ENCODE measurements at regions not wholly inside any gene's neighbourhood (a gene's known extent, or its start where the extent isn't known, plus 50 kb on each side); places are given as distances from the start of the nearest gene placed in this dataset.

- no peak overlapping the region for H2BK5ac ChIP-seq (ENCODE audit: low read depth, low read length, poor library complexity, severe bottlenecking)
- H3K9ac ChIP-seq (ENCODE audit: low read length) = no peak overlapping the region
- no peak overlapping the region for H2BK120ac ChIP-seq (ENCODE audit: low read depth, low read length)
- peak overlapping the region in 1 of 2 experiments; percentile 35 for H3K4ac ChIP-seq (ENCODE audit: low read depth in 1 of 2, low read length in 2 of 2)
- H3K14ac ChIP-seq (ENCODE audit: low read length in 2 of 2) = no peak overlapping the region
- H3K4me1 ChIP-seq (ENCODE audit: control insufficient read depth, insufficient read depth, low read depth, low read length) = no peaks in the 10 kb centered on the region
- no peak overlapping the region for H2BK15ac ChIP-seq (ENCODE audit: low read depth, poor library complexity, severe bottlenecking)
- H3K23ac ChIP-seq (ENCODE audit: low read length in 2 of 2) = no peak overlapping the region
- no CpG with 5 or more reads among the region's 2 CpGs for WGBS
- peak overlapping the region; percentile 69 to 81 for H3K18ac ChIP-seq (ENCODE audit: low read depth in 1 of 2, low read length in 2 of 2)
- no peak for DNase-seq
- peaks cover 9% of the 10 kb centered on the region for H3K9me3 ChIP-seq (ENCODE audit: control insufficient read depth, low read length)
- no peak overlapping the region for H3K4me2 ChIP-seq (ENCODE audit: low read length, poor library complexity, severe bottlenecking)
- no peaks in the 10 kb centered on the region for H3K27me3 ChIP-seq (ENCODE audit: control insufficient read depth in 1 of 2, insufficient read depth in 1 of 2, low read length in 2 of 2)
- H4K8ac ChIP-seq (ENCODE audit: low read length) = no peak overlapping the region
- no peak overlapping the region for H3K4me3 ChIP-seq (ENCODE audit: insufficient read depth in 1 of 2, low read depth in 1 of 2, low read length in 2 of 2)
- H2AFZ ChIP-seq (ENCODE audit: low read depth, low read length) = no peak overlapping the region
- no peak overlapping the region for H2AK5ac ChIP-seq (ENCODE audit: low read length, severe bottlenecking)
- peak overlapping the region in 1 of 2 experiments; percentile 10 for H2BK12ac ChIP-seq (ENCODE audit: low read length in 2 of 2)
- no peak overlapping the region for H3K27ac ChIP-seq (ENCODE audit: low read length, poor library complexity, severe bottlenecking)
- no peaks in the 10 kb centered on the region for H3K79me1 ChIP-seq (replicated peaks; ENCODE audit: low read length, poor library complexity, severe bottlenecking)
- H4K91ac ChIP-seq (ENCODE audit: low read length) = no peak overlapping the region
- H3K36me3 ChIP-seq (ENCODE audit: control insufficient read depth in 1 of 2, insufficient read depth in 2 of 2, low read depth in 1 of 2, low read length in 2 of 2) = no peaks in the 10 kb centered on the region
These were observed 163.0 kb downstream of the IRS1 start for GRCh38 chr2:226636586-226636985.

- Histone ChIP-seq H2BK5ac (ENCODE audit: low read depth, low read length, poor library complexity, severe bottlenecking) (no peak overlapping the region), H2AFZ (ENCODE audit: low read depth, low read length) (no peak overlapping the region), H3K9me3 (ENCODE audit: control insufficient read depth, low read length) (peaks cover 5% of the 10 kb centered on the region), H3K36me3 (ENCODE audit: control insufficient read depth in 1 of 2, insufficient read depth in 2 of 2, low read depth in 1 of 2, low read length in 2 of 2) (no peaks in the 10 kb centered on the region), H3K4me1 (ENCODE audit: control insufficient read depth, insufficient read depth, low read depth, low read length) (no peaks in the 10 kb centered on the region), H4K91ac (ENCODE audit: low read length) (no peak overlapping the region), H2BK12ac (ENCODE audit: low read length in 2 of 2) (no peak overlapping the region), H3K27me3 (ENCODE audit: control insufficient read depth in 1 of 2, insufficient read depth in 1 of 2, low read length in 2 of 2) (no peaks in the 10 kb centered on the region), H3K23ac (ENCODE audit: low read length in 2 of 2) (no peak overlapping the region), H3K4me3 (ENCODE audit: insufficient read depth in 1 of 2, low read depth in 1 of 2, low read length in 2 of 2) (no peak overlapping the region), H2AK5ac (ENCODE audit: low read length, severe bottlenecking) (no peak overlapping the region), H3K4ac (ENCODE audit: low read depth in 1 of 2, low read length in 2 of 2) (no peak overlapping the region), H3K27ac (ENCODE audit: low read length, poor library complexity, severe bottlenecking) (no peak overlapping the region), H3K9ac (ENCODE audit: low read length) (no peak overlapping the region), H3K79me1 (replicated peaks; ENCODE audit: low read length, poor library complexity, severe bottlenecking) (no peaks in the 10 kb centered on the region), H3K18ac (ENCODE audit: low read depth in 1 of 2, low read length in 2 of 2) (no peak overlapping the region), H4K8ac (ENCODE audit: low read length) (no peak overlapping the region), H3K14ac (ENCODE audit: low read length in 2 of 2) (no peak overlapping the region), H3K4me2 (ENCODE audit: low read length, poor library complexity, severe bottlenecking) (no peak overlapping the region), H2BK15ac (ENCODE audit: low read depth, poor library complexity, severe bottlenecking) (no peak overlapping the region), H2BK120ac (ENCODE audit: low read depth, low read length) (no peak overlapping the region)
- DNase-seq = no peak
- 91% methylated on average over 2 of the region's 4 CpGs for WGBS
These were observed 164.5 kb downstream of the IRS1 start for GRCh38 chr2:226634943-226635604.

- H2AFZ ChIP-seq (ENCODE audit: low read depth, low read length) = no peak overlapping the region
- no peak overlapping the region for H4K91ac ChIP-seq (ENCODE audit: low read length)
- no peaks in the 10 kb centered on the region for H3K27me3 ChIP-seq (ENCODE audit: control insufficient read depth in 1 of 2, insufficient read depth in 1 of 2, low read length in 2 of 2)
- WGBS = 10% methylated on average over 6 of the region's 6 CpGs
- no peaks in the 10 kb centered on the region for H3K4me1 ChIP-seq (ENCODE audit: control insufficient read depth, insufficient read depth, low read depth, low read length)
- H3K9ac ChIP-seq (ENCODE audit: low read length) = no peak overlapping the region
- no peak overlapping the region for H2BK120ac ChIP-seq (ENCODE audit: low read depth, low read length)
- H3K9me3 ChIP-seq (ENCODE audit: control insufficient read depth, low read length) = no peaks in the 10 kb centered on the region
- H3K4me2 ChIP-seq (ENCODE audit: low read length, poor library complexity, severe bottlenecking) = no peak overlapping the region
- no peak overlapping the region for H4K8ac ChIP-seq (ENCODE audit: low read length)
- no peak overlapping the region for H3K27ac ChIP-seq (ENCODE audit: low read length, poor library complexity, severe bottlenecking)
- H3K79me1 ChIP-seq (replicated peaks; ENCODE audit: low read length, poor library complexity, severe bottlenecking) = no peaks in the 10 kb centered on the region
- H3K18ac ChIP-seq (ENCODE audit: low read depth in 1 of 2, low read length in 2 of 2) = no peak overlapping the region
- H3K4me3 ChIP-seq (ENCODE audit: insufficient read depth in 1 of 2, low read depth in 1 of 2, low read length in 2 of 2) = no peak overlapping the region
- no peaks in the 10 kb centered on the region for H3K36me3 ChIP-seq (ENCODE audit: control insufficient read depth in 1 of 2, insufficient read depth in 2 of 2, low read depth in 1 of 2, low read length in 2 of 2)
- no peak overlapping the region for H3K23ac ChIP-seq (ENCODE audit: low read length in 2 of 2)
- H2BK15ac ChIP-seq (ENCODE audit: low read depth, poor library complexity, severe bottlenecking) = no peak overlapping the region
- no peak overlapping the region for H2BK5ac ChIP-seq (ENCODE audit: low read depth, low read length, poor library complexity, severe bottlenecking)
- no peak overlapping the region for H3K4ac ChIP-seq (ENCODE audit: low read depth in 1 of 2, low read length in 2 of 2)
- no peak overlapping the region for H2BK12ac ChIP-seq (ENCODE audit: low read length in 2 of 2)
- H3K14ac ChIP-seq (ENCODE audit: low read length in 2 of 2) = no peak overlapping the region
- peak; percentile 89 for DNase-seq
- no peak overlapping the region for H2AK5ac ChIP-seq (ENCODE audit: low read length, severe bottlenecking)
These were observed 167.9 kb downstream of the IRS1 start for GRCh38 chr2:226631671-226632070.

- H3K4ac ChIP-seq (ENCODE audit: low read depth in 1 of 2, low read length in 2 of 2) = peak overlapping the region; percentile 17 to 93
- H3K27ac ChIP-seq (ENCODE audit: low read length, poor library complexity, severe bottlenecking) = no peak overlapping the region
- no peak overlapping the region for H3K4me3 ChIP-seq (ENCODE audit: insufficient read depth in 1 of 2, low read depth in 1 of 2, low read length in 2 of 2)
- H3K4me2 ChIP-seq (ENCODE audit: low read length, poor library complexity, severe bottlenecking) = no peak overlapping the region
- no peaks in the 10 kb centered on the region for H3K27me3 ChIP-seq (ENCODE audit: control insufficient read depth in 1 of 2, insufficient read depth in 1 of 2, low read length in 2 of 2)
- no peak overlapping the region for H3K23ac ChIP-seq (ENCODE audit: low read length in 2 of 2)
- no peaks in the 10 kb centered on the region for H3K4me1 ChIP-seq (ENCODE audit: control insufficient read depth, insufficient read depth, low read depth, low read length)
- H2AK5ac ChIP-seq (ENCODE audit: low read length, severe bottlenecking) = no peak overlapping the region
- 96% methylated on average over 3 of the region's 3 CpGs for WGBS
- no peak overlapping the region for H2AFZ ChIP-seq (ENCODE audit: low read depth, low read length)
- no peak overlapping the region for H3K9ac ChIP-seq (ENCODE audit: low read length)
- no peak overlapping the region for H2BK15ac ChIP-seq (ENCODE audit: low read depth, poor library complexity, severe bottlenecking)
- H4K8ac ChIP-seq (ENCODE audit: low read length) = peak overlapping the region; percentile 27
- peak overlapping the region; percentile 39 for H2BK120ac ChIP-seq (ENCODE audit: low read depth, low read length)
- no peak overlapping the region for H2BK5ac ChIP-seq (ENCODE audit: low read depth, low read length, poor library complexity, severe bottlenecking)
- H3K79me1 ChIP-seq (replicated peaks; ENCODE audit: low read length, poor library complexity, severe bottlenecking) = no peaks in the 10 kb centered on the region
- H3K18ac ChIP-seq (ENCODE audit: low read depth in 1 of 2, low read length in 2 of 2) = peak overlapping the region; percentile 10 to 97
- H4K91ac ChIP-seq (ENCODE audit: low read length) = no peak overlapping the region
- no peaks in the 10 kb centered on the region for H3K9me3 ChIP-seq (ENCODE audit: control insufficient read depth, low read length)
- no peak for DNase-seq
- H3K36me3 ChIP-seq (ENCODE audit: control insufficient read depth in 1 of 2, insufficient read depth in 2 of 2, low read depth in 1 of 2, low read length in 2 of 2) = no peaks in the 10 kb centered on the region
- H3K14ac ChIP-seq (ENCODE audit: low read length in 2 of 2) = no peak overlapping the region
- H2BK12ac ChIP-seq (ENCODE audit: low read length in 2 of 2) = peak overlapping the region; percentile 2 to 29
These were observed 168.4 kb downstream of the IRS1 start for GRCh38 chr2:226631187-226631586.

Measured in mesenchymal stem cell (in vitro differentiated cells and primary cell).